ENCODE measurements at regions not wholly inside any gene's neighbourhood (a gene's known extent, or its start where the extent isn't known, plus 50 kb on each side); places are given as distances from the start of the nearest gene placed in this dataset.
"Not testable (repeated sequence)": the region's sequence is repeated elsewhere in the genome, so short reads cannot be mapped to it uniquely, and the experiment has no call there.

GRCh38 chrX:1012678-1013300 is 199.7 kb downstream of the CRLF2 start:
- no peak for DNase-seq (ENCODE audit: low spot score)

DNA sequence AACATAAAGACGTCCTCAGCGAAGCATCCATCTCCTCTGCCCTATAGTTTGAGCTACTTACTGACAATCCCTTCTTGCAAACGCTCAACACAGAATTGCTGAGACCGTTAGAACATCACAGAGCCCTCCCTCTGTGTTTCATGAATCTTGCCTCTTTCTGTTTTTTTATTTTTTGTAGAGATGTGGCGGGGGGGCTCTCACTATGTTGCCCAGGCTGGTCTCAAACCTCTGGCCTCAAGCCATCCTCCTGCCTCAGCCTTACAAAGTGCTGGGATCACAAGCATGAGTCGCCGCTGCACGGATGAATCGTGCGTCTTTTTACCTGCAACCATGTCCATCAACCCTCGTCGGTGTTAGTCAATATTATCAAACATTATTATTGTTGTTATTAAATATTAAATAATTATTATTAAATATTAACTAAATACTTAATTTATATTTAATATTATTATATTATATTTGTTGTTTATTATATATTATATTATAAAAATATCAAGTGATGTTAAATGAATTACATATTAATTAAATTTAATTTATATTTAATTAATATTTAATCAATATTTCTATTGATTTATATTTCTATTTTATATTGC is 200.7 kb downstream of the CRLF2 start:
- DNase-seq (ENCODE audit: low spot score), result no peak

- no peak for DNase-seq (ENCODE audit: low spot score)
Observed at GRCh38 chrX:1009771-1010170, 202.7 kb downstream of the CRLF2 start.

GRCh38 chrX:1006156-1006730 is 206.2 kb downstream of the CRLF2 start:
- no peak for DNase-seq (ENCODE audit: low spot score)

DNA sequence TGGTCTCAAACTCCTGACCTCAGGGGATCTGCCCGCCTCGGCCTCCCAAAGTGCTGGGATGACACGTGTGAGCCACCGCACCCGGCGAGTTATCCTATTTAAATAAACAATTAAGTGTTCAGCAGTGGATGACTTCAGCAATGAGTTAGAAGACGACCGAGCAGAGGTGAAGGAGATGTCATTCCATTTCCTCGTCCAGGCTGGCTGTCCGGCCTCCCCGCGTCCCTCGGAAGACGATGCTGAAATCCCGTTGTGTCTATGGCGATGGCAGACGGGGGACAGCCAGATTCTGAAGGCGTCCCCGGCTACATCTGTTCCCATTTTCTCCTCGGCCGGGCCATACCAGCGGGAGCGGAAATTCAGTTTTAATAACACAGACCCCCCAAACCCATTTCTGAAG is 209.8 kb downstream of the CRLF2 start:
- no peak for DNase-seq (ENCODE audit: low spot score)

GRCh38 chrX:997631-998137 is 214.8 kb downstream of the CRLF2 start:
- no peak for DNase-seq (ENCODE audit: low spot score)

- no peak for DNase-seq (ENCODE audit: low spot score)
Observed at GRCh38 chrX:994780-995179, 217.7 kb downstream of the CRLF2 start.

DNA sequence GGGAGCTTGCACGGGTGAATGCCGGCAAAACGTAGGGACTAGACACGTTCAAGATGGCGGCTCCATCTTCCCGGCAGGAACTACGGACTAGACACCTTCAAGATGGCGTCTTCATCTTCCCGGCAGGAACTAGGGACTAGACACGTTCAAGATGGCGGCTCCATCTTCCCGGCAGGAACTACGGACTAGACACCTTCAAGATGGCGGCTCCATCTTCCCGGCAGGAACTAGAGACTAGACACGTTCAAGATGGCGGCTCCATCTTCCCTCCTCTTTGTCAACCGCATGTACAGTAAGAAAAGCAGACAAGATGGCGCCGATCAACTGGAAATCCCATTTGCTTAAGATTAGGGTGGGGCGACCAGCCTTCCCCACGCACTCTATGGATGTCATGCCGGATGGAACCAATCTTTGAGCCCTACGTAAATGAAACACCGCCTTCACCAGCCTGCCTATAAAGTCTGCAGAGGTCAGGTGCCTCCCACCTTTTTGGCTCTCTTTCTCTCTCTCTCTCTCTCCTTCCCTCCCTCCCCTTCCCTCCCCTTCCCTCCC is 222.4 kb downstream of the CRLF2 start:
- DNase-seq (ENCODE audit: low spot score), result peak; percentile 61

DNA sequence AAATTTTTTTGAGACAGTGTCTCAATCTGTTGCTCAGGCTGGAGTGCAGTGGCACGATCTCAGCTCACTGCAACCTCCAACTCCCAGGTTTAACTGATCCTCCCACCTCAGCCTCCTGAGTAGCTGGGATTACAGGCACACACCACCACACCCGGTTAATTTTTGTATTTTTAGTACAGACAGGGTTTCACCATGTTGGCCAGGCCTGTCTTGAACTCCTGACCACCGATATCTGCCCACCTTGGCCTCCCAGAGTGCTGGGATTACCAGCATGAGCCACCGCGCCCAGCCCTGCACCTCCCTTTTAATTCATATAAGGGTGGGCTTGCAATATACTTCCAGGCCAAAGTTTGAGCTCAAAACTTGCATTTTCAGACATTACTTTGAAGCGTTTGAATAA is 223.9 kb downstream of the CRLF2 start:
- DNase-seq (ENCODE audit: low spot score), result not testable (repeated sequence)

GRCh38 chrX:981791-982626 is 230.4 kb downstream of the CRLF2 start:
- DNase-seq (ENCODE audit: low spot score), result no peak

DNA sequence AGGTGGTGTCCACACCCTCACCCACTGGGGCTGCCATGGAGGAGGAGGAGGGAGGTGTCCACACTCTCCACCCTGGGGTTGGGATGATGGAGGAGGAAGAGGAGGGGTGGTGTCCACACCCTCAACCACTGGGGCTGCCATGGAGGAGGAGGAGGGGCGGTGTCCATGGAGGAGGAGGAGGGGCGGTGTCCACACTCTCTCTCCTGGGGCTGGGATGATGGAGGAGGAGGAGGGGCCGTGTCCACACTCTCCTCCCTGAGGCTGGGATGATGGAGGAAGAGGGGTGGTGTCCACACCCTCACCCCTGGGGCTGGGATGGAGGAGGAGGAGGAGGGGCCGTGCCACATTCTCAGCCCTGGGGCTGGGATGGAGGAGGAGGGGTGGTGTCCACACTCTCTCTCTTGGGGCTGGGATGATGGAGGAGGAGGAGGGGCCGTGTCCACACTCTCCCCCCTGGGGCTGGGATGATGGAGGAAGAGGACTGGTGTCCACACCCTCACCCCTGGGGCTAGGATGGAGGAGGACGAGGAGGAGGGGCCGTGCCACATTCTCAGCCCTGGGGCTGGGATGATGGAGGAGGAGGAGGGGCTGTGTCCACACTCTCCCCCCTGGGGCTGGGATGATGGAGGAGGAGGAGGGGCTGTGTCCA is 231.7 kb downstream of the CRLF2 start:
- DNase-seq (ENCODE audit: low spot score), result no peak

- DNase-seq (ENCODE audit: low spot score), result not testable (repeated sequence)
Observed at GRCh38 chrX:979127-979526, 233.3 kb downstream of the CRLF2 start.

GRCh38 chrX:973010-973632 is 239.3 kb downstream of the CRLF2 start:
- DNase-seq (ENCODE audit: low spot score), result no peak

DNA sequence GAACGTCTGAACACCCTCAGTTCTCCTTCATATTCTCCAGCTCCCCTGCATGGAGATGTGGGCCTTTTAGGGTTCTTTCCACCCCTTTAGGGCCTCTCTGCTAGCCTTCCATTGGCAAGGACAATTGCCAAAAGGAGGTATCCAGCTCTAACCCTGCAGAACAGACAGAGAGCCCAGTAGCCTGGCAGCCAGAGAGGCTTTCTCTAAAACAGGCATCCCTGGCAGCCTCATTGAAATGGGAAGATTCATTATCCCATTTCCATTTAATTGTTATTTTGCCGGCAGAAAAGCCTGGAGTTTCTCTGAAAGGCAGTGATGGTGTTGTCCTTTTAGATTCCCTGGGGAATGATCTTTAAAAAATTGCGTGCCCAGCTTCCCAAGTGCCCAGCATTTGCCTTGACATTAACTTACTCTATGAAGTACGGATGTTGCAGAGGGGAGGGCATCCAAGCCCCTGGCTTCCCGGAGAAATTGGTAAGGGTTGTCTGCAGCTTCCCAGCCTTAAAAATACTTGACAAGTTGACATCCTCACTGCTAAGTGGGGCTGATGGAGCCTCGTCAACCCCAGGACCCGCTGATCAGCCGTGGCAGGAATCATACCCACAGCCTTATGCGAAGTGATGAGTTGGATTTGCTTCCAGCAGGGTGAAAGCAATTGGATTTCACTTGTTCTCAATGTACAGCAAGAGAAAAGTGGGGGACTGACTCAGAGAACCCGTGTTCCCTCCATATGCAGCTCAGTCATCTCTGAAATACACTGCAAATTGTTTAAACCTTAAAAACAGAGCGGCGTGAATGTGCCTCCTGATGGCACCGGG is 244.1 kb downstream of the CRLF2 start:
- DNase-seq (ENCODE audit: low spot score), result no peak

DNA sequence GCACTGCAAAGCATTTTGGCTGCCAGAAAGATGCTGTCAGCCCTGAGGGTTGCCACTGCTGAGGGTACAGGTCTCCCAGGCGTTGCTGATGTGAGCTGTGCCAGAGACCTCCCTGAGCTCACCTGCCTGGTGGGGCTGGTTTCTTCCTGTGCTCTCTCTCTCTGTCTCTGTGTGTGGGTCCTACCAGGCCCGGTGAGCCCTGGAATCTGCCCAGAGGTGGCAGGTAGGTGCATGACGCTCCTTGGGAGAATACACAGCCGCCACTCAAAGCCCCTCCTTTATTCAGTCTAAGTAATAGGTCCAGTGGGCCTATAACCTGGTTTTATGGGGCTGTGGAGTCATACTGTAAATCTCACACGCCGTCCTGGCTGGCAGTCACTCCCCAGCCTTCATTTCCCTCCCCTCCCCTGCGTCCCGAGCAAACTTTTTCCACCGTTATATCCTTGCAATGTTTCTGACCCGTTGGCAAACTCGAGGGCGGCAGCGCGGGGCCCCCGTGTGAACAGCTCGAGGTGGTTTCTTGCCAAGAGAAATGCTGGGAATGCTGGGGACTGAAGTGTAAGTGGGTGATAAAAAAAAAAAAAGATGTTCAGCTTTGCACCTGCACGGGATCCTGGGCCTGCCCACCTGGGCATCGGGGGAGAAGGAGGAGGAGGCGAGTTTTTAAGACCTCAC is 245.9 kb downstream of the CRLF2 start:
- DNase-seq (ENCODE audit: low spot score), result no peak

- DNase-seq (ENCODE audit: low spot score), result no peak
Observed at GRCh38 chrX:964831-965416, 247.5 kb downstream of the CRLF2 start.

- DNase-seq (ENCODE audit: low spot score), result no peak
Observed at GRCh38 chrX:960821-961220, 251.6 kb downstream of the CRLF2 start.

DNA sequence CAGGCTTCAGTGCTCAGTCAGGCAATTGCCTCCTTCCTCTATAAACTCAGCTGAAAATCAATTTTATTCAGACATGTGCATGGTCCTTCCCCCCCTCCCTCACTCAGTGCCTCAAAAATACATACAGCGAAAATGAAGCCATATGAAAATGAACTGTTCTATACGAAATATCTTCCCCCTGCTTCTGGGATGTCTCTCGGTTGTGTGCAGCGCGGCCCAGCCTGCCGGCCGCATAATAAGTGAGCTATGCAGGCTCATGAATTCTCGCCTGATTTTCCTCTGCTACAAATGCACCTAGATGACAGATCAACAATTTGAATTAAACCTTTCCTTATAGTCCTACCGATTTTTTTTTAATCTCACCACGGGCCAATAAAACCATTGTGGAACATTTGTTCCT is 252.9 kb downstream of the CRLF2 start:
- DNase-seq (ENCODE audit: low spot score), result no peak

- DNase-seq (ENCODE audit: low spot score), result not testable (repeated sequence)
Observed at GRCh38 chrX:955168-955781, 257.2 kb downstream of the CRLF2 start.
